HG03280 (cell line): ENCODE measurements at regions not wholly inside any gene's neighbourhood (a gene's known extent, or its start where the extent isn't known, plus 50 kb on each side); places are given as distances from the start of the nearest gene placed in this dataset.

Experiments
- ATAC-seq: cut with Tn5 transposase; IDR thresholded peaks from one replicate; pipeline ENCODE4 v1.9.1; 2021; ENCODE audit warnings: mild to moderate bottlenecking, moderate library complexity; ENCODE audit not compliant: unreplicated experiment

DNA sequence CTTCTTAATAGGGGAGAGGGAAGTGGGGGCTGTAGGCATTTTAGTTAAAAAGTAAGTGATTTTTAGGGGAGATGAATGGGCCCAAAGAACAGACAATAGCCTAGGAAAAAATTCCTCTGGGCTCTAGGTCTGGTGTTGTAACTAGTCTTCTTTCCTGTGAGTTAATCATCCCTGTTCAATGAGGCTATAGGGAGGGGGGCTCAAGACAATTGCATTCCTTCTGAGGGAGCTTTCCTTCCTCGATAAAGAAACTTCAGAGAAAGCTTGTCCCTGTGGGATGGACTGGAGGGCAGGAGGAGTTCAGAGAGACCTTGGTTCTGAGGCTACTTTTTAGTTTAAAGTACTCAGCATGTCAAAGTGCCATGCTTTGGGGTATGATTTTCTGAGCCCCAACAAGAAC is 127.2 kb downstream of the BBS10 start:
- ATAC-seq, result no peak

GRCh38 chr12:76219806-76220205 is 128.4 kb downstream of the BBS10 start:
- no peak for ATAC-seq

DNA sequence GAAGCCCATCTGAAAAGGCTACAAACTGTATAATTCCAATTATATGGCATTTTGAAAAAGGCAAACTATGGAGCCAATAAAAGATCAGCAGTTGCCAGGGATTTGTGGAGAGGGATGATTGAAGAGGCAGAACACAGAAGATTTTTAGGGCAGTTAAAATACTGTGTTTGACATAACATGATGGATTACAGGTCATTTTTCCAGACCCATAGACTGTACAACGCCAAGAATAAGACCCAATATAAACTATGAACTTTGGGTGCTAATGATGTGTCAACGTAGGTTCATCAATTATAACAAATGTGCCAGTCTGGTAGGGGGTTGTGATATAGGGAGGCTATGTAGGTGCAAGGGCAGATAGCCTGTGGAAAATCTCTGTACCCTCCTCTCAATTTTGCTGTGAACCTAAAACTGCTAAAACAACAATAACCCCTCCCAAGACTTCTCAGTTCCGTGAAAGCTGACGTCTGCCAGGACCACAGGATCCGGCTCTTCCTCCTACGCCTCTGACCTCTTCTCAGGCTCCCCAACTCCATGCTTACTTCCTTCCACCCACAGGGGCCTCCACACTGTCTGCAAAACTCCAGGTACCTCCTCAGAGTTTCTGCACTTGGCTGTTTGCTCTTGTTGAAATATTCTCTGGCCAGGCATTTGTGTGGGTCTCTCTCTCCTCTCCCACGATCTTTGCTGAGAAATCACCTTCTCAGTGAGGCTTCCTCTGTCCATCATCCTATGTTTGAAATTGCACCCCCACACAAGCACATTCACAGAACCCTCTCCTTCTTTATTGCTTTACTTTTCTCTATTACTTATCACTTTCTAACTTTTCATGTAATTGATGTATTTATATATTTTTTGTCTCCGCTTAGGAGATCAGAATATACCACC is 131.4 kb downstream of the BBS10 start:
- no peak for ATAC-seq

DNA sequence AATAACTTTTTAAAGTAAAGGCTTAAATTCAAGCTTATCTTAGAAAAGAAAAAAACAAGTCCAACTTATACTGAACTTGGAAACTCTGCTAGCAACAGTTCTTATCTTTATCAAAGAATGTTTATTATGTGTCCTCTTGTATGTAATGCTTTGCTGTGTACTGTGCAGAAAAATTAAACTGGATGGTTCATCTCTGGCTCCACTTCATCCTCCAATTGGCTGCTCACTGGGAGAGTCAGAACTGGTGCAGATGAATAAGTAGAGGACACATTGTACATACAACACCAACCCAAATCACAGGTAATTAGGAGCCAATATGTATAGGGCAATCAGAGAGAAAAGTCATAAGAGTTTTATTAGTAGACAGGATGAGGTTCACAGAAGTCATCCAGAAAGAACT is 123.6 kb upstream of the NAP1L1 start:
- no peak for ATAC-seq

GRCh38 chr12:76206677-76207072 is 122.2 kb upstream of the NAP1L1 start:
- ATAC-seq, result no peak

GRCh38 chr12:76206039-76206676 is 121.7 kb upstream of the NAP1L1 start:
- no peak for ATAC-seq

- no peak for ATAC-seq
Observed at GRCh38 chr12:76202621-76203020, 118.1 kb upstream of the NAP1L1 start.

GRCh38 chr12:76201758-76202157 is 117.3 kb upstream of the NAP1L1 start:
- no peak for ATAC-seq

GRCh38 chr12:76201316-76201715 is 116.8 kb upstream of the NAP1L1 start:
- no peak for ATAC-seq

GRCh38 chr12:76199808-76200207 is 115.3 kb upstream of the NAP1L1 start:
- ATAC-seq, result no peak

DNA sequence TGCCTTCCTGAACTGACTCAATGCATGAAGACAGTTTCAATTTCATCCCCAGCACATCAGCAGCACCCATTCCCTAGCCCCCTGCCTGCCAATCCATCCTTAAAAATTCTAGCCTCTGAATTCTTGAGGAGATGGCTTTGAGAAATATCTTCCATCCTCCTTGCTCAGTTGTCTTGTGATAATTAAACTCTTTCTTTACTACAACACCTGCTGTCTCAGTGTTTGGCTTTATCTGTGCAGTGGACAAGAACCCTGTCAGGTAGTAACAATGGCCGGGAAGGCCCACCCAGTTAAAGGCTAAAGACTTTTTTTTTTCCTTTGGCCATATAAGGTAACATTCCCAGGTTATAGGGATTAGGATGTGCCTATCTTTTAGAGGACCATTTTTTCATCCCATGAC is 114.4 kb upstream of the NAP1L1 start:
- ATAC-seq, result no peak

DNA sequence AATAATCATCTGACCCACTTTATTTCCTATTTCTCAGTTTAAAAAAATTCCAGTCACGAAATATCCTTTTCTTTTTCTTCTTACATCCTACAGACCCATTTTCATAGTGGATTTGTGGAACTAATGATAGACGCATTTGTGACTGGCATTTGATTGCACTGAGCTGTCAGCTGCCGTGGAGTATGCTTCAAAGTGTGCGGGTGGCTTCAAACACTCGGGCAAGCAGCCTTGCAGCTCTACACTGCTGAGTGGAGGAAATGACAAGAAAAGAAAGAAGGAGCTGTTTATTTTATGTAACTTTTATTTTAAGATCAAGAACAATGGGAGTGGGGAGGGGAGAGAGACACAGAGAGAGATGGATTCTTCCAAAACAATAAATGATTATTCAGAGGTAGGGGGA is 112.8 kb upstream of the NAP1L1 start:
- ATAC-seq, result no peak

DNA sequence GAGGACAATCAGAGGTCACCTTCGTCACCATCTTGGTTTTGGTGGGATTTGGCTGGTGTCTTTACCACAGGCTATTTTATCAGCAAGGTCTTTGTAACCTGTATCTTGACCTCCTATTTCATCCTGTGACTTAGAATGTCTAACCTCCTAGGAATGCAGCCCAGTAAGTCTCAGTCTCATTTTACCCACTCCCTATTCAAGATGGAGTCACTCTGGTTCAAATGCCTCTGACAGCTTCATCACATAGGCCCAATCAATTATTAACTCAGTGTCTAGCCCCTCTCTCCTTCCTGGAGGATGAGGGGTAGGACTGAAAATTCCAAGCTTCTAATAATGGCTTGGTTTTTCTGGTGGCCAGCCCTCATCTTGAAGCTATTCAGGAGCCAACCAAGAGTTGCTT is 111.4 kb upstream of the NAP1L1 start:
- no peak for ATAC-seq

- ATAC-seq, result no peak
Observed at GRCh38 chr12:76194724-76195123, 110.2 kb upstream of the NAP1L1 start.

- ATAC-seq, result no peak
Observed at GRCh38 chr12:76193961-76194360, 109.5 kb upstream of the NAP1L1 start.

- ATAC-seq, result no peak
Observed at GRCh38 chr12:76192416-76192815, 107.9 kb upstream of the NAP1L1 start.

DNA sequence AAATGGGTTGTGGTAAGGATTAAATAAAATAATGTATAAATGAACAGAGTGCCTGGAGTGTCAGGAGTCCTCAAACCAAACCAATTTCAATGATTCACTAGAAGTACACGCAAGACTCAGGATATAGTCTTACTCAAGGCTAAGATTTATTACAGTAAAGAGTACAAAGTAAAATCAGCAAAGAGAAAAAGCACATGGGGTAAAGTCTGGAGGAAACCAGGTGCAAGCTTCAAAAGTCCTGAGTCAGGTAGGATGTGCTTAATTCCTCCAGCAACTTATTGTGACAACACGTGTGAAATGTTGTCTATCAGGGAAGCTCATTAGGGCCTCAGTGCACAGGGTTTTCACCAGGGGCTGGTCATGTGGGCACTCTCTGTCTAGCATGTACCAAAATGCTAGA is 105.8 kb upstream of the NAP1L1 start:
- ATAC-seq, result no peak

DNA sequence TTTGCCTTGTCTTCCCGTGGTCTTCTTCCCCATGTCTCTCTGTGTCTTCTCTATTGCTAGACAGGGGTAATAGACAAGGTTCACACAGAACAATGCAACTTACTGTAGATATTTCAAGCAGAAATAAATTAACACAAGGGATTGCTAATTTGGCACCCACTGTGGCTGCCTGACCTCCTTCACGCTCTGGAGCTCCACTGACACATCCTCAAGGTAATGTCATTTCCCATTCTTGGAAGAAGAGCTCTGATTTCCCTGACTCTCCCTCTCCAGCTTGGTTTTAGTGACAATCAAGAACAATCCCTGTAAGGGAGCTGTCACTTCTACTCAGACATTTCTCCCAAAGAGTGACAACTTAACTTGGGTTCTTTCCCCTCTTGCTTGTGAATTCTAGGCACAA is 105.4 kb upstream of the NAP1L1 start:
- no peak for ATAC-seq

DNA sequence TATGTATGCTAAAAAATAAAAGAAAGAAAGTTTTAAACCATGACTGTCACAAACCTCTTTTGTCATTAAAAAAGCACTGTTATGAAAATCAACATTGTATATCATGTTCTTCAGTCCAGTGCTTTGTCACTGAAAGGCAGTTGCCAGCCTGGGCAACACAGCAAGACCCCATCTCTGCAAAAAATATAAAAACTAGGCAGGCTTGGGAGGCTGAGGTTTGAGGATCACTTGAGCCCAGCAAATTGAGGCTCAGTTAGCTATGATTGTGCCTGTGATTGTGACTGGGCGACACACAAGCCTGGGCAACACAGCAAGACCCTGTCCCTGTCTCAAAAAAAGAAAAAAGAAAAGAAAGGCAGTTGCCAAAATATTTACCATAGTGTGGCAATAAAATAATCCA is 102.7 kb upstream of the NAP1L1 start:
- no peak for ATAC-seq

DNA sequence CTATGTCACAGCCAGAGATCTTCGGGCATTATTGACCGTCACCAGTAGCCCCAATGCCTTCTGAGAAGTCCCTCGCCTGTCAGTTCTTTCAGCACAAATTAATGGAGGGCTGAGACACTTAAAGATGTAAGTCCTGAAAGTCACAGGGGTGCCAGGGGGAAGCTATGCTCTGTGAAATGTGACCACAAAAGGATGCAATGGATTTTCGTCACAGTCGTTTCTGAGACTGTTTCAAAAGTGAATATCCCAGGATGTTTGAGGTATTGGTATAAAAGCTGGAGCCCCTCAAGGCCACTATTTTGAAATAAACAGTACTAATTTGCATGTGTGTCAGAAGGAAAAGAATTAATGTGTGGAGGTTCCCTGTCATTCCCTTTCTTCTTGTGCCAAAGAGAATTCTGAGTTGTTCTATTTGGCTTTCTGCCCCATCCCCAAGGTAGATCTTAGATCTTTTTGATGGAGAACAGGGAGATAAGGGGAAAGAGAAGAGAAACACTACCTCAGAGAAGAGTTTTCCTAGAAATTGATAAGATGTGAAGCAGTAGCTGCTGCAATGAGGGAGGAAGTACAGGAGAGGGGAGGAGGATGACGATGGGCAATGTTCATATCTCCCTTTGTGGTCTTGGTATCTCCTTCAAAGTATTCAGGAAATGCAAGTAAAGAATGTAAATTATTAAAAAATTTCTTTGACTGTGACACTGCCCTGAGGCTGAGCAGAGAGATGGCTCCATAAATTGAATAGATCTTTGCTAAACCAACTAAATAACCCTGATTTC is 101.8 kb upstream of the NAP1L1 start:
- ATAC-seq, result no peak

DNA sequence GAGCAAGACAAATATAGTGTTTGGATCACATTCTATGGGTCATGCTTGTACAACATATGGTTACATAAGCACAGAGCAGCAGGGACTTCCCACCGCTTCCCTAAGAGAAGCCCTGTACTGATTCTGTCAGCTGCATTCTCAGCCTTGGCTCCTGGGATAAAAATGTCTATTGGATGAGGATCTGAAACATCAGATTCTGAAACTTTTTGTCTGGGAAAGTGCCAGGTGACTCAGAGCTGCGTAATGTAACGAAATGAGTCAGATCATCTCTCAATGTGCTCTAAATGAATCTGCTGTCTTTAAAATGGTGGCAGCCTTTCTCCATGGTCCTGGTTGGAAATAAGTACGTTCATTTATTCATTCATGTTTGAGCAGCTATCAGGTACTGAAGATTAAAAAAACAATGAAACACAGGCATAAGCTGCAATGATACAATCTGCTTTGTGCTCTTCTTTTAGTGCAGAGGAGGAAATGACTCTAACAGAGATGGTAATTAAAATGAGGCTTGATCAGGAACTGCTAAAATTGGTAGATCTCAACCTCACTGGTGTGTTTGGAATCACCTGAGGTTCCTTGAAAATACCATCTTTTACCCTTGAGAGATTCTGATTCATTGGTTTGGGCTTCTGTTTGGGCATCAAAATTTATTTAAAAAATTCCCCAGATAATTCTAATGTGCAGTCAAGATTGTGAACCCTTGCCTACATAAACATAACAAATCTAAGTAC is 99.1 kb upstream of the NAP1L1 start:
- ATAC-seq, result peak; percentile 84
